ENCODE measurements at regions not wholly inside any gene's neighbourhood (a gene's known extent, or its start where the extent isn't known, plus 50 kb on each side); places are given as distances from the start of the nearest gene placed in this dataset.
"Not testable (repeated sequence)": the region's sequence is repeated elsewhere in the genome, so short reads cannot be mapped to it uniquely, and the experiment has no call there.

GRCh38 chr7:113784956-113785355 is 133.9 kb downstream of the PPP1R3A start:
- no peak for DNase-seq (ENCODE audit: extremely low spot score, insufficient read length, low read depth)

GRCh38 chr7:113784316-113784715 is 134.5 kb downstream of the PPP1R3A start:
- FAIRE-seq: no peak

More at GRCh38 chr7:113784956-113785355, 133.9 kb downstream of the PPP1R3A start:
- no peak for FAIRE-seq

GRCh38 chr7:113783403-113783802 is 135.4 kb downstream of the PPP1R3A start:
- DNase-seq (ENCODE audit: extremely low spot score, insufficient read length, low read depth) (no peak), FAIRE-seq (no peak)

More at GRCh38 chr7:113784316-113784715, 134.5 kb downstream of the PPP1R3A start:
- no peak for DNase-seq (ENCODE audit: extremely low spot score, insufficient read length, low read depth)

- DNase-seq (ENCODE audit: extremely low spot score, insufficient read length, low read depth) (no peak), FAIRE-seq (no peak)
Observed at GRCh38 chr7:113775804-113776203, 143.0 kb downstream of the PPP1R3A start.

GRCh38 chr7:113775401-113775800 is 143.4 kb downstream of the PPP1R3A start:
- FAIRE-seq (no peak), DNase-seq (ENCODE audit: extremely low spot score, insufficient read length, low read depth) (no peak)

GRCh38 chr7:113774182-113774807 is 144.5 kb downstream of the PPP1R3A start:
- FAIRE-seq (peak; percentile 79), DNase-seq (ENCODE audit: extremely low spot score, insufficient read length, low read depth) (no peak)

- DNase-seq (ENCODE audit: extremely low spot score, insufficient read length, low read depth) (no peak), FAIRE-seq (no peak)
Observed at GRCh38 chr7:113770146-113770738, 148.6 kb downstream of the PPP1R3A start.

- no peak for DNase-seq (ENCODE audit: extremely low spot score, insufficient read length, low read depth)
- FAIRE-seq: no peak
Observed at GRCh38 chr7:113768387-113768786, 150.4 kb downstream of the PPP1R3A start.

- FAIRE-seq (no peak), DNase-seq (ENCODE audit: extremely low spot score, insufficient read length, low read depth) (no peak)
Observed at GRCh38 chr7:113764401-113765035, 154.3 kb downstream of the PPP1R3A start.

GRCh38 chr7:113763226-113763625 is 155.6 kb downstream of the PPP1R3A start:
- no peak for DNase-seq (ENCODE audit: extremely low spot score, insufficient read length, low read depth)
- FAIRE-seq: no peak

GRCh38 chr7:113756250-113756649 is 162.6 kb downstream of the PPP1R3A start:
- DNase-seq (ENCODE audit: extremely low spot score, insufficient read length, low read depth) (no peak), FAIRE-seq (no peak)

GRCh38 chr7:113752689-113753088 is 166.1 kb downstream of the PPP1R3A start:
- DNase-seq (ENCODE audit: extremely low spot score, insufficient read length, low read depth) (no peak), FAIRE-seq (no peak)

GRCh38 chr7:113752289-113752688 is 166.5 kb downstream of the PPP1R3A start:
- DNase-seq (ENCODE audit: extremely low spot score, insufficient read length, low read depth) (no peak), FAIRE-seq (no peak)

- no peak for FAIRE-seq
Observed at GRCh38 chr7:113751547-113751946, 167.3 kb downstream of the PPP1R3A start.

GRCh38 chr7:113748385-113748784 is 170.4 kb downstream of the PPP1R3A start:
- not testable (repeated sequence) for DNase-seq (ENCODE audit: extremely low spot score, insufficient read length, low read depth); FAIRE-seq

More at GRCh38 chr7:113751547-113751946, 167.3 kb downstream of the PPP1R3A start:
- no peak for DNase-seq (ENCODE audit: extremely low spot score, insufficient read length, low read depth)

- DNase-seq (ENCODE audit: extremely low spot score, insufficient read length, low read depth); FAIRE-seq: not testable (repeated sequence)
Observed at GRCh38 chr7:113742946-113743431, 175.8 kb downstream of the PPP1R3A start.

GRCh38 chr7:113742377-113742776 is 176.4 kb downstream of the PPP1R3A start:
- DNase-seq (ENCODE audit: extremely low spot score, insufficient read length, low read depth): no peak
- no peak for FAIRE-seq

GRCh38 chr7:113731571-113731970 is 187.2 kb downstream of the PPP1R3A start:
- FAIRE-seq (no peak), DNase-seq (ENCODE audit: extremely low spot score, insufficient read length, low read depth) (no peak)

- no peak for DNase-seq (ENCODE audit: extremely low spot score, insufficient read length, low read depth)
- no peak for FAIRE-seq
Observed at GRCh38 chr7:113730309-113730955, 188.4 kb downstream of the PPP1R3A start.

GRCh38 chr7:113727486-113727885 is 191.3 kb downstream of the PPP1R3A start:
- DNase-seq (ENCODE audit: extremely low spot score, insufficient read length, low read depth) (no peak), FAIRE-seq (no peak)

GRCh38 chr7:113722006-113722405 is 196.8 kb downstream of the PPP1R3A start:
- FAIRE-seq (no peak), DNase-seq (ENCODE audit: extremely low spot score, insufficient read length, low read depth) (no peak)

Data from GM18507 (cell line).